ENCODE measurements at regions not wholly inside any gene's neighbourhood (a gene's known extent, or its start where the extent isn't known, plus 50 kb on each side); places are given as distances from the start of the nearest gene placed in this dataset.
"Not testable (repeated sequence)": the region's sequence is repeated elsewhere in the genome, so short reads cannot be mapped to it uniquely, and the experiment has no call there.

GRCh38 chr3:95265129-95265528 lies 1202.3 kb downstream of the NSUN3 start:
- no peak for DNase-seq (ENCODE audit: low read depth, low spot score)

DNA sequence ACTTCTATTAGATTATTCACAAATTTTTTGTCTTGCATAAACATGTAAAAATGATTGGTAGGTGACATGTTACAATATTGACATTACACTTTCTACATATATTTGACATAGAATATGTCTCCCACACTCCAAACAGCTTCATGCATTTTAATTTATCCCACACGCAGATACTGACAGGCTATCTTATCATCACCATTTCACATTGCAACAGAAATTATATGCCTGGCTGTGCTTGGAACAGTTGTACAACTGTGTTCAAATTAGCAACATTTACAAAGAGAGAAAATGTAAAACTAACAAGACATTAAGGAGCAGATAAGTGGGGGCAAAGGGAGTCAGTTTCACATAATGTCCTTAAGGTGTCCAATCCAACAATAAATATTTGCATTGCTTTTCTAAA lies 1208.5 kb downstream of the NSUN3 start:
- no peak for DNase-seq (ENCODE audit: low read depth, low spot score)

DNA sequence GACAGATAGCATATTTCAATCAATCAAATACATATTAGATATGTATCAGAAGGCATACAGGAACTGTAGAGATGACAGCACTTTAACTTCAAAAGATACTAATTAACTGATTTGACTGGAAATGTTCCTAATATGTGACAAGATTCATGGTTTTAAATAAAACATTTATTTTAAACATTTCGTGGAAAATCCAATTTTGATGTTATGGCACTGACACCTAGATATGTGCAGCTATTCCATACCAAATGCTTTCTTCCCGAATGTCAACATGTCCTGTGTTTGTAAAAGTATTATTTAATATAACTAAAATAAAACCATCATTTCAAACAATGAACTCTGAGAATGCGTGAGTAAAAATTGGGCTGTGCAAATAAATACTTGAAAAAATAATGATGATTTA lies 1209.3 kb downstream of the NSUN3 start:
- DNase-seq (ENCODE audit: low read depth, low spot score): no peak

DNA sequence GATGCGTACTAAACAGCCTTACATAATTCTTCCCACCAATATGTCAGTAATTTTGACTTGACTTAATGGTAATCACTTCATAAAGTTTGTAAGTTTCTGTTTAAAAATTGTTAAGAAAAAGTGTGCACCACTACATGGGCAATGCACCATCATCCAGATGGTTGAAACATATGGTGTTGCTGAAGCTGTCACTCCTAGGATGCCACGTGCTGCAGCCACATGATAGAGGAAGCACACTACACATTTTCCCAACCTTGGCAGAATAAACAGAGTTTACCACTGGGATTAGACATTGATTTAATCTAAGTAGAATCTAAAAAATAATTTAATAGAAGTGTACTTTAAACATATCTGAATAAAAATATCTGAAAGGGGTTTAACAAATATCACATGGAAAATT lies 1209.9 kb downstream of the NSUN3 start:
- DNase-seq (ENCODE audit: low read depth, low spot score): no peak

- no peak for DNase-seq (ENCODE audit: low read depth, low spot score)
Measured at GRCh38 chr3:95277613-95278012, 1214.8 kb downstream of the NSUN3 start.

DNA sequence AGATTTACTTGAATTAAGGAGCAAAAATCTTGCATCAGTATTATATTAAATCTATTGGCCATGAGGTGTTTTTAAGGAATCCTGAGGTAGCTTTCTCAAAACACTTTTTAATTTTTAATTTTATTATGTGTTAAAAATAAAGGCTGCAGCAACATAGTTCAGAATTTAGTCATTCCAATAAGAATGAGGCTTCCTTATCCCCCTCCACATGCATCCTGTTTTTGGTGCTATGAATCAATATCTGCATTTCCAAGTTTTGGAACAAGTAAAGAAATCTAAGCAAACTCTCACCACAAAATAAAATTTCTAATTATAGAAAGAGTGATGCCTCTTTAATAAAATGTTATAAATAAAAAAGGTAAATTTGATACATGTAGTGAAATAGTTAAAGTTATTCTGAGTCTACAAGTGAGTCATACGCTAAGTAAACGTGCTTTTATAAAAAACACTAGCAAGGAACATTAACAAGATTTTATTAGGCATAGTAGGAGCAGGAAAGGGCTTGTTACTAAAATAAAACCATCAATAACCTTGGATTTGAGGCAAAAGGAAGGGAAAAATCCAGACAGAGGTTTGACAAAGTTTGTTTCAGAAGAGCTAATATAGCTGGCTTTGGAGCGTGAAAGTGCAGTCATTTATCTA lies 1218.0 kb downstream of the NSUN3 start:
- DNase-seq (ENCODE audit: low read depth, low spot score): no peak

- DNase-seq (ENCODE audit: low read depth, low spot score): no peak
Measured at GRCh38 chr3:95289295-95289694, 1226.4 kb downstream of the NSUN3 start.

DNA sequence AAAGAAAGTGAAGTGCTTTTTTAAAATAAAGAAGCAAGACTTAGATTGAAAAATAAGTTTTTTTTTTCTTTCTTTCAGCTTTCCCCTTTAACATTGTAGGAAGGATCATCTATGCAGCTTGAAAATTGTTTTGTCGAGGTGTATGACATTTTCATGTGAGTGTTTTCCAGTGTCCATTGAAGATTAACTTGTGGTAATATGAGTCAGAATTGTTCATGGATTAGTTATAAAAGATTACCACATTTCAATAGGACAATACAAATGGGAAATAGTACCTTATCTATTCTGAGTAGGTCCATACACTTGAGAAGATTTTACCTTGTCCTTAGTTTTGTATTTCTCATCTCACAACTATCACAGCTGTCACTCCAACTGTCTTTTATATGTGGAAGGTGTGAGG lies 1234.7 kb downstream of the NSUN3 start:
- DNase-seq (ENCODE audit: low read depth, low spot score): no peak

DNA sequence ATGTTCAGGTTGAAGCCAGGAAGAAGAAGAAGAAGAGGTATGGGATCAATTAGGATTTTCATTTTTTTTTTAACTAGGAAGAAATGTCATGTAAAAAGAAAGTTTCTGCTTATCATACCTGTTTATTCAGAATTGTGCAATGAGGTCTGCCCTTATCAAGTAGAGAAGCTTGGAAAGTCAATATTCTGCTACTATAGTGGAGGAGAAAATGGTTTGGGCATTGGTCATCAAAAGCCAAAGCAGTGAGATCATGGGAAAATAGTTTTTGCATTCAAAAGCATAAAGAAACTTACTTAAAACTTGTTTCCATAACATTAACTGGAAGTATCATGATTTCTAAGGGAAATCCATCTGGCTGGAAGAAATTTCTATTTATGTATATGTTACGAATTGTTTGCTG lies 1239.2 kb downstream of the NSUN3 start:
- DNase-seq (ENCODE audit: low read depth, low spot score): no peak

- no peak for DNase-seq (ENCODE audit: low read depth, low spot score)
Measured at GRCh38 chr3:95310560-95310959, 1247.7 kb downstream of the NSUN3 start.

DNA sequence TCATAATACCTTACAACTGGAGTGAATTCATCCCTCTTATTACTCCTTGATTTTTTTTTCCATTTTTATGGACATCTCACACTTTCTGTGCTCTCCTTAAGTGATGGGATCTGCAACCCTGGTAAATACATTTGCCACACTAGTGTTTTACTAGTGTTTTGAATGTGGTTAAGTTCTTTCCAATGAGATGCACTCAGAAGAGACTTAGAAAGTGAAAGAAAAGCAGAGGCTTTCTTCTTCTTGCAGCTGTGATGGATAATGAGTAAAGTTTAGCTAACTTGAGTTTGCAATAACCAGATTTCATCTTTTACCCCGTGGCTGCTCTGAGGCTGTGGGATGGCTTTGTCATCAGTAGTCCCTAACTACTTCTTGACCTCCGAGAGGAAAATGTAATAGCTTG lies 1248.4 kb downstream of the NSUN3 start:
- no peak for DNase-seq (ENCODE audit: low read depth, low spot score)

- DNase-seq (ENCODE audit: low read depth, low spot score): no peak
Measured at GRCh38 chr3:95312650-95313049, 1249.8 kb downstream of the NSUN3 start.

- no peak for DNase-seq (ENCODE audit: low read depth, low spot score)
Measured at GRCh38 chr3:95319921-95320494, 1257.1 kb downstream of the NSUN3 start.

- no peak for DNase-seq (ENCODE audit: low read depth, low spot score)
Measured at GRCh38 chr3:95327478-95327877, 1264.6 kb downstream of the NSUN3 start.

DNA sequence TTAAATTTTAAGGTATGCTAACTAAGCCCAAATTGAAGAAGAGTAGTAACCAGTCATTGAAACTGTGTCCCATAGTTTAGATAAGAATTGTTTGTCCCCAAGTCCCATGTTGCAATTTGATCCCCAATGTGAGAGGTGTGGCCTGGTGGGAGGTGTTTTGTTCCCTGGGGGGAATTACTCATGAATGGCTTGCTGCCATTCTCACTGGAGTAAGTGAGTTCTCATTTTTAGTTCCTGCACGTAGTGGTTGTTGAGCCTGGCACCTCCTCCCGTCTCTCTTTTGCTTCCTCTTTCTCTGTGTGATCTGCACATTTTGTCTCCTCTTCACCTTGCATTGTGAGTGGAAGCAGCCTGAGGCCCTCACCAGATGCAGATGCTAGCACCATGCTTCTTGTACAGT lies 1271.0 kb downstream of the NSUN3 start:
- DNase-seq (ENCODE audit: low read depth, low spot score): no peak

DNA sequence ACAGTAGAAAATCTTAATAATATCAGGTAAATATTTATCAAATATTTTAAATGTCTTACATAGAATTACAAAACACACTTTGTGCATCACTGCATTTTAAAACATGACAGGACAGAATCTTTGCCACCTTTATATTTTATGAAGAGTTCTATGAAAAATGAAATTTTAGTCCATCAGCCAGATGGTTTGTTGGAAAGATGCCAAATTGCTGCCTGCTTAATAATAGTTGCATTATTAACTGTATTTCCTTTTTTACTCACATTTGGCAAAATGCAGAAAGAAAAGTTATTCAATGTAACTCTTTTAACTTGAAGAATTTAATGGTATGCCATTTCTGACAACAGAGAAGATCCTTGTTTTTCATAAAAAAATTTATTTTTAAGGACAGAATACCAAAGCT lies 1271.6 kb downstream of the NSUN3 start:
- DNase-seq (ENCODE audit: low read depth, low spot score): no peak

- no peak for DNase-seq (ENCODE audit: low read depth, low spot score)
Measured at GRCh38 chr3:95335517-95335916, 1272.7 kb downstream of the NSUN3 start.

DNA sequence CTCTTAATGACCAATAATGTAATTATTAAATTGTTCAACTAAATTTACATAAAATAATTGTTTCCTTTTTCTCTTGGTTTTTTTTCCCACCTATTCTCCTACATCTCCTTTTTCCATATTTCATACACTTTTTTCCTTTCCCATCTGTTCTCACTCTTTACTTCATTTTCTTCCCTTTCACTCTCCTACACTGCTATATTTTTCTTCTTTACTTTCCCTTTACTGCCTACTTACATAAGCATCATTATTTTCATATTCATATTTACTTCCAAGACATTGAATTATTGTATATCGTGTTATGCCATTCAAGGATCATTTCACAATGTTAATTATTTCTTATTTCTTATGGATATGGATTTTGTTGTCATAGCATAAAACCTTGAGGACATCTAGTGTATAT lies 1275.6 kb downstream of the NSUN3 start:
- DNase-seq (ENCODE audit: low read depth, low spot score): no peak

DNA sequence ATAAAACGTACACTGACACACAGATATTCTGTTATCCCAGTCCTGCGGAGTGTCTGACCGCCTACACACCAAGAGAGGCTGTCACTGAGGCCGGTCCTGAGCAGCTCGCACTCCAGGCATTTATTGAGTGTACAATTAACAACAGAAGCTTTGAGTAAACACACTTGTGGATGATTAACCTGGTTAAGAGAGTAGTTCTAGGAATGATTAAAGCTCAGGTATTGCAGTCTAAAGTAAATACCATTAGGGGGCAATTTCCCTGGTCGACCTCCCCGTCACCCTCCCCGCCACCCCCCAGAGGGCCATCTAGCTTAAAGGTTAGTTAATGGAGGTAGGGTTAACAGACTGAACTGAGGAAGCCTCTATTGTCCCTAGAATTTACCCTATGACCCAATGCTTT lies 1278.5 kb downstream of the NSUN3 start:
- DNase-seq (ENCODE audit: low read depth, low spot score): no peak

DNA sequence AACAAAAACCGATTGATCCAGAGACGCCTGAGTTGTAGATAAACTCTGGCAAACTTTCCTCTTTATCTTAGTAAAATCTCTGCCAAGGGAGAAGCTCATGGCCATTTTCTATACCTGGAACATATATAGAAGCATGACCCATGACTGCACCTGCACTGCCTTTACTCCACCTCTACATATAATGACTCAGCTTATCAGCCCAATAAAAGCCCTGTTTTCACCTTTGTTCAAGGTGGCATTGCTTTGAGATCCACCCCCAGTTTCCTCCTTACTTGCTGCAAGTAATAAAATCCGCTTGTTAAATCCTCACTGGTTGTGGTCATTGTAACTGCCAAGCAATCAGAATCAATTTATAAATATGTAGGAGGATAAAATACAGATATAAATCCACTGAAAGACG lies 1280.4 kb downstream of the NSUN3 start:
- DNase-seq (ENCODE audit: low read depth, low spot score): no peak

- DNase-seq (ENCODE audit: low read depth, low spot score): no peak
Measured at GRCh38 chr3:95343767-95344166, 1280.9 kb downstream of the NSUN3 start.

- DNase-seq (ENCODE audit: low read depth, low spot score): not testable (repeated sequence)
Measured at GRCh38 chr3:95347936-95348335, 1285.1 kb downstream of the NSUN3 start.

GRCh38 chr3:95348879-95349278 lies 1286.0 kb downstream of the NSUN3 start:
- DNase-seq (ENCODE audit: low read depth, low spot score): no peak

DNA sequence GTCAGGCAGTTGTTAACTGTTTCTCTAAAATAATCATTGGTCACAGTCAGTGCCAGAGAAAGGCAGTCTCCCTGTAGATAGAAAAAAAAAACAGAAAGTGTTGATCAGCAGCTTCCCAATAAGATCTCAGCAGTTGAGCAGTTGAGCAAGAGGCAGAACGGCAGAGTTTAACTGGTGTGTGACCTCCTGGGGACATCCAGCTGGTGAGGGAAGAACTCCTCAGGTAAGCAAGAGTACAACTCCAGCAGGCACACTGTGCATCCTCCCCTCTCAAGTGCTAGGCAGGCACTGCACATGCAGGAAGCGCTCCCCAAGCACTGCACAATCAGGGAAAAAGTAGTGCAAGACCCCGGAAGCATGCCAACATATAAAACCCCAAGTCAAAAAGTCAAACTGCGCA lies 1287.2 kb downstream of the NSUN3 start:
- no peak for DNase-seq (ENCODE audit: low read depth, low spot score)
